Lung (tissue), 11 donors: ENCODE measurements at regions not wholly inside any gene's neighbourhood (a gene's known extent, or its start where the extent isn't known, plus 50 kb on each side); places are given as distances from the start of the nearest gene placed in this dataset.

Experiments used
- ATAC-seq: fragments of 200-7000 bp; cut with Tn5 transposase; one replicate; pipeline ENCODE4 v1.9.1; 2020; ENCODE audit warnings: moderate number of reproducible peaks; ENCODE audit not compliant: insufficient read depth, low FRiP score
- DNase-seq, 3 donors: peaks; one replicate each; pipeline ENCODE4 v3.0.0-alpha.2; 2013 to 2017
- H3K27ac ChIP-seq, 2 donors: one replicate each; pipeline ENCODE4 v1.5.1; 2013; ENCODE audit warnings: mild to moderate bottlenecking in 2 of 2, moderate library complexity in 2 of 2, control low read depth in 1 of 2, inconsistent platforms in 1 of 2, low read depth in 1 of 2, low read length in 1 of 2
- H3K27me3 ChIP-seq, 3 donors: one replicate each; pipeline ENCODE4 v1.5.1; 2013; ENCODE audit warnings: low read length in 2 of 3; ENCODE audit not compliant: control insufficient read depth in 3 of 3, insufficient read depth in 3 of 3
- H3K36me3 ChIP-seq, 4 donors: one replicate each; pipeline ENCODE4 v1.5.1; 2013; ENCODE audit warnings: low read length in 4 of 4, mild to moderate bottlenecking in 1 of 4, moderate library complexity in 1 of 4; ENCODE audit not compliant: control insufficient read depth in 4 of 4, insufficient read depth in 4 of 4
- H3K4me1 ChIP-seq, 5 donors: one replicate each; pipeline ENCODE4 v1.5.1; 2013; ENCODE audit warnings: low read length in 5 of 5, mild to moderate bottlenecking in 2 of 5, moderate library complexity in 1 of 5; ENCODE audit not compliant: control insufficient read depth in 5 of 5, insufficient read depth in 5 of 5
- H3K4me3 ChIP-seq: one replicate; pipeline ENCODE4 v1.5.1; 2013; ENCODE audit warnings: mild to moderate bottlenecking, control low read depth, moderate library complexity
- H3K9ac ChIP-seq, 2 donors: one replicate each; pipeline ENCODE4 v1.5.1; 2013; ENCODE audit warnings: low read length in 2 of 2, control low read depth in 1 of 2; ENCODE audit not compliant: insufficient read depth in 1 of 2
- H3K9me3 ChIP-seq, 4 donors: one replicate each; pipeline ENCODE4 v1.5.1; 2013; ENCODE audit warnings: low read length in 3 of 4, mild to moderate bottlenecking in 1 of 4, moderate library complexity in 1 of 4; ENCODE audit not compliant: control insufficient read depth in 4 of 4, insufficient read depth in 3 of 4
- WGBS, 2 donors: extraction: QIAGEN DNeasy Blood & Tissue Kit; methylation state at CpG; one replicate each; pipeline ENCODE4 v1.1.7; 2013; 5-methylcytosine and 5-hydroxymethylcytosine counted together
- TF ChIP-seq, protein P1 (sequence below): IDR thresholded peaks from 2 replicates; pipeline ENCODE4 v1.5.1; 2012; ENCODE audit warnings: mild to moderate bottlenecking; ENCODE audit errors: control extremely low read depth, extremely low read depth
- donor health status: control.
- donor health status: control.
- donor health status: Bipolar disorder and iron deficiency.
- donor health status: healthy.
- donor health status: DM: yes; HTN: yes; CAD: no.

- H3K36me3 ChIP-seq = no peaks in the 10 kb centered on the region
- peaks cover 0 to 5% (median under 1%) of the 10 kb centered on the region in 4 donors for H3K9me3 ChIP-seq
- ATAC-seq (no peak), DNase-seq (no peak)
- TF ChIP-seq, protein P1, sequence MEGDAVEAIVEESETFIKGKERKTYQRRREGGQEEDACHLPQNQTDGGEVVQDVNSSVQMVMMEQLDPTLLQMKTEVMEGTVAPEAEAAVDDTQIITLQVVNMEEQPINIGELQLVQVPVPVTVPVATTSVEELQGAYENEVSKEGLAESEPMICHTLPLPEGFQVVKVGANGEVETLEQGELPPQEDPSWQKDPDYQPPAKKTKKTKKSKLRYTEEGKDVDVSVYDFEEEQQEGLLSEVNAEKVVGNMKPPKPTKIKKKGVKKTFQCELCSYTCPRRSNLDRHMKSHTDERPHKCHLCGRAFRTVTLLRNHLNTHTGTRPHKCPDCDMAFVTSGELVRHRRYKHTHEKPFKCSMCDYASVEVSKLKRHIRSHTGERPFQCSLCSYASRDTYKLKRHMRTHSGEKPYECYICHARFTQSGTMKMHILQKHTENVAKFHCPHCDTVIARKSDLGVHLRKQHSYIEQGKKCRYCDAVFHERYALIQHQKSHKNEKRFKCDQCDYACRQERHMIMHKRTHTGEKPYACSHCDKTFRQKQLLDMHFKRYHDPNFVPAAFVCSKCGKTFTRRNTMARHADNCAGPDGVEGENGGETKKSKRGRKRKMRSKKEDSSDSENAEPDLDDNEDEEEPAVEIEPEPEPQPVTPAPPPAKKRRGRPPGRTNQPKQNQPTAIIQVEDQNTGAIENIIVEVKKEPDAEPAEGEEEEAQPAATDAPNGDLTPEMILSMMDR = no peak
- H3K27ac ChIP-seq = no peak overlapping the region
- 71 to 95% methylated on average over 1 of the region's 1 CpG for WGBS, 2 donors
- H3K4me3 ChIP-seq = no peak overlapping the region
- H3K27me3 ChIP-seq = no peaks in the 10 kb centered on the region
- H3K4me1 ChIP-seq = peaks cover 0 to 10% (median 0%) of the 10 kb centered on the region in 5 donors
- no peak overlapping the region for H3K9ac ChIP-seq
Observed at GRCh38 chr2:22035361-22035830, 911.6 kb downstream of the TDRD15 start.

DNA sequence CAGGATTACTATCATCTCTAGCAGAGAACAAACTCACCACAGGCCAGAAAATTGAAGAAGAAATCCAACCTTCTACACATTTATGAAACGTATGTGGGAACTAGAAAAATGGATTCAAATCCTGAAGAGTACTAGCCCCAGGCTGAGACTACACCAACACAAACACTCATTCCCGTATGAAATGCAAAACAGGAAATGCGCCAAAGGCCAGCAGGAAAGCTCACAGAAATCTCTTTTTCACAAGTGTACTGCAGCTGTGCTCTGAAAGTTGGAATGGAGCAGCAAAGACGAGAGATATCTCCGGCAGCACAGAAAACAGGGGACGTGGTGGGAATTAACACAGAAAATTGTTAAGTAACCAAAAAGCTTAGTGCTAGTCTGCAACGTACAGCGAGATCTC, 913.5 kb downstream of the TDRD15 start:
- DNase-seq (peak; percentile 26 to 72 (median 57)), ATAC-seq (no peak)
- TF ChIP-seq, protein P1 = no peak
- H3K27me3 ChIP-seq = no peaks in the 10 kb centered on the region
- no peak overlapping the region for H3K4me3 ChIP-seq
- no peak overlapping the region for H3K27ac ChIP-seq
- no peak overlapping the region for H3K9ac ChIP-seq
- H3K36me3 ChIP-seq = no peaks in the 10 kb centered on the region
- H3K4me1 ChIP-seq = peaks cover 0 to 10% (median 0%) of the 10 kb centered on the region in 5 donors
- peaks cover 0 to 5% (median under 1%) of the 10 kb centered on the region in 4 donors for H3K9me3 ChIP-seq
- 57 to 60% methylated on average over 8 of the region's 8 CpGs for WGBS, 2 donors

GRCh38 chr2:22043784-22044183, 920.0 kb downstream of the TDRD15 start:
- H3K27ac ChIP-seq = no peak overlapping the region
- peaks cover 0 to 5% (median 0%) of the 10 kb centered on the region in 4 donors for H3K9me3 ChIP-seq
- no peaks in the 10 kb centered on the region for H3K27me3 ChIP-seq
- TF ChIP-seq, protein P1 = no peak
- ATAC-seq (no peak), DNase-seq (no peak)
- no peaks in the 10 kb centered on the region for H3K36me3 ChIP-seq
- no peaks in the 10 kb centered on the region for H3K4me1 ChIP-seq
- no peak overlapping the region for H3K4me3 ChIP-seq
- no peak overlapping the region for H3K9ac ChIP-seq
